ENCODE measurements at regions not wholly inside any gene's neighbourhood (a gene's known extent, or its start where the extent isn't known, plus 50 kb on each side); places are given as distances from the start of the nearest gene placed in this dataset.

- no peak for DNase-seq (ENCODE audit: low spot score)
Measured at GRCh38 chr11:76276781-76277155, 70.5 kb upstream of the WNT11 start.

- DNase-seq (ENCODE audit: low spot score): no peak
Measured at GRCh38 chr11:76276046-76276780, 69.9 kb upstream of the WNT11 start.

GRCh38 chr11:76275446-76275845 lies 69.1 kb upstream of the WNT11 start:
- DNase-seq (ENCODE audit: low spot score): no peak

GRCh38 chr11:76271068-76271467 lies 64.8 kb upstream of the WNT11 start:
- no peak for DNase-seq (ENCODE audit: low spot score)

- peak; percentile 21 for DNase-seq (ENCODE audit: low spot score)
Measured at GRCh38 chr11:76270389-76270788, 64.1 kb upstream of the WNT11 start.

GRCh38 chr11:76269661-76270261 lies 63.5 kb upstream of the WNT11 start:
- DNase-seq (ENCODE audit: low spot score): peak; percentile 40

- DNase-seq (ENCODE audit: low spot score): no peak
Measured at GRCh38 chr11:76269247-76269646, 62.9 kb upstream of the WNT11 start.

- DNase-seq (ENCODE audit: low spot score): no peak
Measured at GRCh38 chr11:76268498-76268897, 62.2 kb upstream of the WNT11 start.

- no peak for DNase-seq (ENCODE audit: low spot score)
Measured at GRCh38 chr11:76267556-76267955, 61.3 kb upstream of the WNT11 start.

- DNase-seq (ENCODE audit: low spot score): no peak
Measured at GRCh38 chr11:76266286-76267100, 60.2 kb upstream of the WNT11 start.

GRCh38 chr11:76265771-76266241 lies 59.5 kb upstream of the WNT11 start:
- peak; percentile 69 for DNase-seq (ENCODE audit: low spot score)

GRCh38 chr11:76263657-76264056 lies 57.4 kb upstream of the WNT11 start:
- DNase-seq (ENCODE audit: low spot score): no peak

GRCh38 chr11:76263166-76263565 lies 56.9 kb upstream of the WNT11 start:
- no peak for DNase-seq (ENCODE audit: low spot score)

- DNase-seq (ENCODE audit: low spot score): no peak
Measured at GRCh38 chr11:76260296-76260925, 54.1 kb upstream of the WNT11 start.

- DNase-seq (ENCODE audit: low spot score): no peak
Measured at GRCh38 chr11:76259299-76259908, 53.1 kb upstream of the WNT11 start.

GRCh38 chr11:76257074-76257719 lies 50.9 kb upstream of the WNT11 start:
- no peak for DNase-seq (ENCODE audit: low spot score)

GRCh38 chr11:76256448-76256847 lies 50.1 kb upstream of the WNT11 start:
- no peak for DNase-seq (ENCODE audit: low spot score)
